Kidney (tissue), 13 donors: ENCODE measurements at regions not wholly inside any gene's neighbourhood (a gene's known extent, or its start where the extent isn't known, plus 50 kb on each side); places are given as distances from the start of the nearest gene placed in this dataset.
A peak's percentile ranks its signal among the peaks of the same experiment; 100 is the strongest.

Experiments
- DNase-seq, 5 donors: peaks; one replicate each; pipeline ENCODE4 v3.0.0-alpha.2; 2013 to 2020
- FAIRE-seq: peaks from 2 replicates; lab custom pipeline; 2012; peaks lifted over from hg19 to GRCh38; lab: Jason Lieb, UNC
- H3K27ac ChIP-seq, 2 donors: one replicate each; pipeline ENCODE4 v1.7.0; 2013; ENCODE audit warnings: low read depth in 2 of 2, low read length in 2 of 2, inconsistent platforms in 1 of 2
- H3K27me3 ChIP-seq: one replicate; pipeline ENCODE4 v1.7.1; 2013; ENCODE audit warnings: low read length, inconsistent platforms; ENCODE audit not compliant: control insufficient read depth, insufficient read depth
- H3K36me3 ChIP-seq, 3 donors: one replicate each; pipeline versions ENCODE4 v1.7.0 to v1.7.1; 2013; ENCODE audit warnings: low read length in 3 of 3, control low read depth in 1 of 3, inconsistent platforms in 1 of 3; ENCODE audit not compliant: insufficient read depth in 3 of 3, control insufficient read depth in 2 of 3
- H3K4me1 ChIP-seq, 3 donors: one replicate each; pipeline versions ENCODE4 v1.7.0 to v1.7.1; 2013; ENCODE audit warnings: low read length in 3 of 3, inconsistent platforms in 1 of 3, low read depth in 1 of 3; ENCODE audit not compliant: control insufficient read depth in 2 of 3, insufficient read depth in 2 of 3
- H3K4me3 ChIP-seq, 3 donors: one replicate each; pipeline versions ENCODE4 v1.7.0 to v1.8.1; 2013; ENCODE audit warnings: low read length in 3 of 3, control low read depth in 1 of 3, inconsistent platforms in 1 of 3
- H3K9ac ChIP-seq, 3 donors: one replicate each; pipeline versions ENCODE4 v1.7.0 to v1.7.1; 2013; ENCODE audit warnings: low read length in 3 of 3, control low read depth in 1 of 3, inconsistent platforms in 1 of 3
- H3K9me3 ChIP-seq, 3 donors: one replicate each; pipeline versions ENCODE4 v1.7.0 to v1.7.1; 2013; ENCODE audit warnings: low read length in 3 of 3, control low read depth in 1 of 3, inconsistent platforms in 1 of 3; ENCODE audit not compliant: control insufficient read depth in 2 of 3, insufficient read depth in 1 of 3
- intact Hi-C: fragments of 100-400 bp; cut with DNase I; formaldehyde crosslinking; loops from one replicate; pipeline ENCODE4 v1.11.1; 2022
- TF ChIP-seq, protein P1 (sequence below): IDR thresholded peaks from 3 replicates; pipeline ENCODE4 v1.5.1; 2012; ENCODE audit warnings: mild to moderate bottlenecking, moderate library complexity, borderline replicate concordance; ENCODE audit not compliant: insufficient read depth; ENCODE audit errors: extremely low read depth
- donor health status: control.
- donor health status: control.
- donor health status: control.
- donor health status: control.
- donor health status: control.
- donor health status: DM: yes; HTN: yes; CAD: no.
- donor health status: Normal renal cell carcinoma (clear cell type).

DNA sequence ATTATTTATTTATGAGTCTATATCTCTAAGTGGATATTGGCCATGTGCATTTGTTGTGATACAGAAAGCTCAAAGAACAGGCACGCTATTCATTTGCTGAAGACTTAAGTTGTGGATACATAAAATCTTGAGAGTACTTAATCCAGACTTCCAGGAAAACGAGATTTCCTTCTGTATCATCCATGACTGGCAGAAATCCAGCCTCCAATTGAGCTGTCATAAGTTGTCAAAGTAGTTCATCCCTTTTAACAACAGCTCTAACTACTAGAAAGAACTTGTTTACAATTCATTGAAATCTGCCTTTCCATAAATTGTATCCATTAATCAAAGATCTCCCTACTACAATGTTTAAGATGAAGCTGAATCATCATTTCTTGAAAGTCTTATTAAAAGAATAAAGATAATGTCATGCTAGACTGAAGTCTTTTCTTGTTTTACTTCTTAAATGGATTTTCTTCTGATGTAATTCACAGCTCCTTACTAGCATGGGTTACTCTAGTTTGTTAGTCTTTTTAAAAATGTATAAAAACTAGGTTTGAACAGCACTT lies 447.3 kb upstream of the CITED2 start:
- no peaks in the 10 kb centered on the region for H3K4me1 ChIP-seq
- FAIRE-seq = no peak
- intact Hi-C loops = no loop called here
- no peaks in the 10 kb centered on the region for H3K36me3 ChIP-seq
- no peaks in the 10 kb centered on the region for H3K27me3 ChIP-seq
- H3K27ac ChIP-seq = no peak overlapping the region
- no peak overlapping the region for H3K9ac ChIP-seq
- H3K4me3 ChIP-seq = no peak overlapping the region
- DNase-seq = no peak
- TF ChIP-seq, protein P1, sequence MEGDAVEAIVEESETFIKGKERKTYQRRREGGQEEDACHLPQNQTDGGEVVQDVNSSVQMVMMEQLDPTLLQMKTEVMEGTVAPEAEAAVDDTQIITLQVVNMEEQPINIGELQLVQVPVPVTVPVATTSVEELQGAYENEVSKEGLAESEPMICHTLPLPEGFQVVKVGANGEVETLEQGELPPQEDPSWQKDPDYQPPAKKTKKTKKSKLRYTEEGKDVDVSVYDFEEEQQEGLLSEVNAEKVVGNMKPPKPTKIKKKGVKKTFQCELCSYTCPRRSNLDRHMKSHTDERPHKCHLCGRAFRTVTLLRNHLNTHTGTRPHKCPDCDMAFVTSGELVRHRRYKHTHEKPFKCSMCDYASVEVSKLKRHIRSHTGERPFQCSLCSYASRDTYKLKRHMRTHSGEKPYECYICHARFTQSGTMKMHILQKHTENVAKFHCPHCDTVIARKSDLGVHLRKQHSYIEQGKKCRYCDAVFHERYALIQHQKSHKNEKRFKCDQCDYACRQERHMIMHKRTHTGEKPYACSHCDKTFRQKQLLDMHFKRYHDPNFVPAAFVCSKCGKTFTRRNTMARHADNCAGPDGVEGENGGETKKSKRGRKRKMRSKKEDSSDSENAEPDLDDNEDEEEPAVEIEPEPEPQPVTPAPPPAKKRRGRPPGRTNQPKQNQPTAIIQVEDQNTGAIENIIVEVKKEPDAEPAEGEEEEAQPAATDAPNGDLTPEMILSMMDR = no peak
- H3K9me3 ChIP-seq = no peaks in the 10 kb centered on the region

DNA sequence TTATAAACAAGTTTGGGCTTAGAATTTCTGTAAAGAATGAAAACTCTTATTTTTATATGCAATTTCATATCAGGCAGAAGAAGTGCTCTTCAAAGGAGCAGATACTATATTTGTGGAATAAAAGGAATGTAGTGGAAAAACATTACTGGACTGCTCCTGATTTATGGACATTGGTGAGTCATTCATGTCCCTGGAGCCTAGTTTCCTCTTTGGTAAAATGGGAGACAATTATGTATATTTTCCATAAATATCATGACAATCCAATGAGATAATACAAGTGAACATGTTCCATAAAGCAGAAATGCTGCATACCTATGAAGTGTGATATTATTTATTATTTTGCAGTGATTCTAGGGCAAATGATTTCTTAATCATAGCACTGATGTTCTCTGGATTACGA lies 445.8 kb upstream of the CITED2 start:
- FAIRE-seq (peak; percentile 6), DNase-seq (peak in 2 of 5 donors; percentile 35 to 36)
- Histone ChIP-seq H3K9ac (no peak overlapping the region), H3K27ac (no peak overlapping the region), H3K4me3 (no peak overlapping the region), H3K36me3 (no peaks in the 10 kb centered on the region), H3K4me1 (no peaks in the 10 kb centered on the region), H3K9me3 (no peaks in the 10 kb centered on the region), H3K27me3 (no peaks in the 10 kb centered on the region)
- intact Hi-C loops = no loop called here
- TF ChIP-seq, protein P1 = no peak

DNA sequence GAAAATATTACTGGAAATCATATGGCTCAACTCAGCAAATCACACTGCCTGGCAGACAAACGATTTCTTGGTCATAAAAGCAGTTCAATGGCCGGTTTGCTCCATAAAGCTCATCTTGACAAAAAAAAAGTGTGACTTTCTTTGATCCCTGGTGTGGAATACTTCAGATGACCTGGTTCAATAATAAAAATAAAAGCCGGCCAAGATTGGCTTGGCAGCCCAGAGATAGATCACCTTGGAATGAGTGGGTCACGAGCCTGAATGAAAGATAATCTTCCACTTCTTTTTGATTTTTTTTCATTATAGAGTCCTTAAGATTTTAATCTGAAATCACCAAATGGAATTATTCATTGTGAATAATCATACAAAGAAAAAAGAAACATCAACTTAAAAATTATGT lies 445.3 kb upstream of the CITED2 start:
- TF ChIP-seq, protein P1 = no peak
- H3K4me3 ChIP-seq = no peak overlapping the region
- no peak overlapping the region for H3K27ac ChIP-seq
- intact Hi-C loops = no loop called here
- DNase-seq (peak in 2 of 5 donors; percentile 33 to 44), FAIRE-seq (no peak)
- H3K4me1 ChIP-seq = no peaks in the 10 kb centered on the region
- H3K36me3 ChIP-seq = no peaks in the 10 kb centered on the region
- H3K27me3 ChIP-seq = no peaks in the 10 kb centered on the region
- H3K9me3 ChIP-seq = no peaks in the 10 kb centered on the region
- H3K9ac ChIP-seq = no peak overlapping the region

DNA sequence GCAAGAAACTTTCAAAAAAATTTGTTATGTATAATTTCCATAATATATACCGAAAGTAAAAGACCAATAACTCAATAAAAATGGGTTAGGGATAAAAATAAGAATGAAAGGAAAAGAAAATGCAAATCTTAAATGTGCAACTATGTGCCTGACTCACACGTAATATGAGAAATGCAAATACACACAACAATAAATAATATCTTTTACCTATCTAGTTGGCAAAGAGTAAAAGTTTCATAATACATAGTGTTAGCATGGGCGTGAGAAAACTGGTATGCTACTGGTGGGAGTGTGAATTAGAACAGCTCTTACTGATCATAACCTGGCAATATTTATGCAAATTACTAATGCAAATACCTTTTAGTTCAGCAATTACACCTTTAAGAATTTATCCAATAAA lies 438.5 kb upstream of the CITED2 start:
- H3K27me3 ChIP-seq = no peaks in the 10 kb centered on the region
- no peak overlapping the region for H3K4me3 ChIP-seq
- H3K9ac ChIP-seq = no peak overlapping the region
- TF ChIP-seq, protein P1 = no peak
- no peaks in the 10 kb centered on the region for H3K36me3 ChIP-seq
- DNase-seq (no peak), FAIRE-seq (no peak)
- H3K27ac ChIP-seq = no peak overlapping the region
- intact Hi-C loops = no loop called here
- H3K9me3 ChIP-seq = no peaks in the 10 kb centered on the region
- H3K4me1 ChIP-seq = no peaks in the 10 kb centered on the region
